ENCODE measurements at regions not wholly inside any gene's neighbourhood (a gene's known extent, or its start where the extent isn't known, plus 50 kb on each side); places are given as distances from the start of the nearest gene placed in this dataset.

GRCh38 chr9:3080951-3081350, 237.1 kb upstream of the PUM3 start:
- Histone ChIP-seq H2BK12ac (ENCODE audit: low read depth, low read length) (no peak overlapping the region), H3K4me2 (ENCODE audit: insufficient read depth in 1 of 2, low read depth in 2 of 2, low read length in 2 of 2) (no peak overlapping the region), H4K8ac (ENCODE audit: extremely low read depth, insufficient read depth, low read length) (no peak overlapping the region), H4K5ac (ENCODE audit: insufficient read length, low read depth, low read length) (no peak overlapping the region), H3K23me2 (ENCODE audit: low read depth, low read length) (no peaks in the 10 kb centered on the region), H2BK20ac (ENCODE audit: low read length) (no peak overlapping the region), H4K91ac (replicated peaks; ENCODE audit: insufficient read length, low read length) (no peak overlapping the region), H3K23ac (ENCODE audit: insufficient read length) (no peak overlapping the region), H3K36me3 (ENCODE audit: control insufficient read depth in 2 of 4, insufficient read depth in 4 of 4, low read length in 3 of 4) (no peaks in the 10 kb centered on the region), H3K4me1 (replicated peaks in 1 of 4; ENCODE audit: control insufficient read depth in 3 of 4, insufficient read depth in 4 of 4, low read length in 3 of 4) (no peaks in the 10 kb centered on the region), H2AFZ (ENCODE audit: low read length) (no peak overlapping the region), H3K79me1 (ENCODE audit: low read depth, low read length) (no peaks in the 10 kb centered on the region), H4K20me1 (replicated peaks in 1 of 2; ENCODE audit: control insufficient read depth in 1 of 2, insufficient read depth in 2 of 2, low read length in 2 of 2) (no peaks in the 10 kb centered on the region), H3K9ac (replicated peaks in 1 of 4; ENCODE audit: extremely low read depth in 1 of 4, low read depth in 3 of 4, low read length in 3 of 4) (no peak overlapping the region), H3K4ac (replicated peaks; ENCODE audit: insufficient read length, low read depth, low read length) (no peak overlapping the region), H2AK5ac (ENCODE audit: low read depth, low read length) (no peak overlapping the region), H3K79me2 (ENCODE audit: control insufficient read depth in 1 of 2, insufficient read depth in 2 of 2, low read length in 2 of 2) (no peaks in the 10 kb centered on the region), H3K27ac (ENCODE audit: low read depth, low read length) (no peak overlapping the region), H2BK15ac (ENCODE audit: low read length) (no peak overlapping the region), H3K18ac (ENCODE audit: extremely low read depth, low read length) (no peak overlapping the region), H3K27me3 (replicated peaks in 1 of 4; ENCODE audit: control insufficient read depth in 3 of 4, extremely low read depth in 1 of 4, insufficient read depth in 3 of 4, low read length in 3 of 4) (no peaks in the 10 kb centered on the region), H3K9me3 (ENCODE audit: insufficient read depth in 2 of 2, low read depth in 1 of 2, low read length in 1 of 2) (no peaks in the 10 kb centered on the region), H3K14ac (ENCODE audit: insufficient read length) (no peak overlapping the region), H2BK120ac (replicated peaks; ENCODE audit: low read depth, low read length) (no peak overlapping the region), H3K56ac (replicated peaks; ENCODE audit: insufficient read length, low read depth, low read length) (no peak overlapping the region), H2BK5ac (ENCODE audit: low read depth, low read length) (no peak overlapping the region), H3K4me3 (ENCODE audit: extremely low read depth in 1 of 4, insufficient read depth in 2 of 4, low read depth in 3 of 4, low read length in 4 of 4) (no peak overlapping the region)
- FAIRE-seq (no peak), DNase-seq (ENCODE audit: low read depth in 1 of 2, low spot score in 2 of 2) (no peak)
- ChIA-PET CTCF (ENCODE audit: partially characterized antibody) (interaction anchor here (1.2 to 1.5 kb wide), 2 partner anchors 101 to 361 kb away, joined by 3 to 5 read pairs; no protein-coding TSS in a partner anchor), POLR2A (ENCODE audit: partially characterized antibody) (no interaction called here)
- TF ChIP-seq HDAC2 (IDR thresholded peaks at IDR 0.05; ENCODE audit: borderline replicate concordance in 1 of 2, low read depth in 2 of 2, low read length in 2 of 2) = no peak
- no peak for TF ChIP-seq RBBP5 (IDR thresholded peaks at IDR 0.05; ENCODE audit: borderline replicate concordance, low read depth, low read length)
- TF ChIP-seq USF2 (IDR thresholded peaks at IDR 0.05; ENCODE audit: low read length) = no peak
- 97% methylated on average over 3 of the region's 3 CpGs; no CpG with 5 or more reads in 1 of the 2 experiments for WGBS, 2 experiments (ENCODE audit: extremely low coverage in 1 of 2, insufficient coverage in 1 of 2, insufficient read length in 1 of 2, insufficient replicate concordance in 2 of 2, low coverage in 1 of 2, low lambda C conversion rate in 2 of 2, missing lambda C conversion rate in 1 of 2)
